Occipital lobe (tissue), 1 donor: ENCODE measurements at regions not wholly inside any gene's neighbourhood (a gene's known extent, or its start where the extent isn't known, plus 50 kb on each side); places are given as distances from the start of the nearest gene placed in this dataset.

ENCODE experiments used
- DNase-seq: peaks from one replicate; lab custom pipeline; 2025; lab: John Stamatoyannopoulos, UW

DNA sequence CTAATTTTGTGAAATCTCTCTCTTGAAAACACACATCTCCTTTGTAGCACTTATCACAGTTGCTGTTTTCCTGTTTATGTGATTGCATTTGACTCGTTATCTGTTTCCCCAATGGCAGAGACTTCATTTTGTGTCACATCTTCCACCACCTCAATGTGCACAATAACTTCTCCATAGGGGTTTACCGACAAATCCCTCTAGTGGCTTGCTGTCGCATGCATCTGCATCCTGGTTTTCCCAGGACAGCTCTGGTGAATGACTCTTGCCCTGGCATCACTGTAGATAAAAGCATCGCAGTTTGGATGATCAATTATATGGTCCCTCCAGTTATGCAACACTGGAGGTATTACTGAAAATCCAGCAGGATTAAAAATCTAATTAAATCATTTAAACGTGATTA, 206.5 kb upstream of the BTBD3 start:
- DNase-seq, result no peak

DNA sequence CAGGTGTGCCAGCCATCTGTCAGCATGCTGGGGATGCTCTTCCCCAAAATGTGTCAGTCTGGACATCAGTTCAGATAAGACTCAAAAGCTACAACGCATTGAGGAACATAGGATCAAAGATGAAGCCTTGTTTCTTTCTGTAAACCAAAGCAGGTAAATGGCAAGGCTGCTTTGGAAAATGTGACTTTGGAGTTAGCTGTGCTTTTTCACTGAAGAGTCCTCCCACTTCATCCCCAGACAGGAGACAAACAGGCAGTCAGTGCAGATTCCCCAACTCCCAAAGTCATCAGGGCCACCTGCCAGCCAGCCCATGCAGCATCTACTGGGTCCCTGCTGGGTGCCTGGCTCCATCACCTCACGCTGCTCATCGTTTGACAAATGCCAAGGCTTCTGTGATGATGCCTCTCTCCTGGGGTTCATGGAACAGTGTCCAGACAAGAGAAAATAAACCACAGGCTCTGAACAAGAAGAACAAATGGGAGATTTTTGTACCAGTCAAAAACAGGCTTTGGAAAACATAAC, 205.0 kb upstream of the BTBD3 start:
- DNase-seq, result no peak

DNA sequence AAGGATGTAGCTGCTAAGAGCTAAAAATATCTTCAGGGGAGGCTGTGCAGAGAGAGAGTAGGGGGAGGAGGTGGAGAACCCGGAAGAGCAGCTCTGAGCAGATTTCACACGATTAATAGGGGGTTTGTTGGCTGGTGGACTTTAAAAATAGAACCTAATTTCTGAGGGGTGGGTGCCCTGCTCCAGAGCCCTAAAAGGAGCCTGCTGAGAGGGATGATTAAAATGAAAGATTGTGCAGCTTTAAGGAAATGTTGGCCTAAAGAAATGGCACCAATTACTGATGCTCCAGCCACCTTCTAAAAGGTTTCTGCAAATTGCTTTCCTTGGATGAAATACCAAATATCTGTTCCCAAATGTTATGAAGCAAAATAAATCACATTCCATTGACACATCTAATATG, 202.8 kb upstream of the BTBD3 start:
- no peak for DNase-seq

DNA sequence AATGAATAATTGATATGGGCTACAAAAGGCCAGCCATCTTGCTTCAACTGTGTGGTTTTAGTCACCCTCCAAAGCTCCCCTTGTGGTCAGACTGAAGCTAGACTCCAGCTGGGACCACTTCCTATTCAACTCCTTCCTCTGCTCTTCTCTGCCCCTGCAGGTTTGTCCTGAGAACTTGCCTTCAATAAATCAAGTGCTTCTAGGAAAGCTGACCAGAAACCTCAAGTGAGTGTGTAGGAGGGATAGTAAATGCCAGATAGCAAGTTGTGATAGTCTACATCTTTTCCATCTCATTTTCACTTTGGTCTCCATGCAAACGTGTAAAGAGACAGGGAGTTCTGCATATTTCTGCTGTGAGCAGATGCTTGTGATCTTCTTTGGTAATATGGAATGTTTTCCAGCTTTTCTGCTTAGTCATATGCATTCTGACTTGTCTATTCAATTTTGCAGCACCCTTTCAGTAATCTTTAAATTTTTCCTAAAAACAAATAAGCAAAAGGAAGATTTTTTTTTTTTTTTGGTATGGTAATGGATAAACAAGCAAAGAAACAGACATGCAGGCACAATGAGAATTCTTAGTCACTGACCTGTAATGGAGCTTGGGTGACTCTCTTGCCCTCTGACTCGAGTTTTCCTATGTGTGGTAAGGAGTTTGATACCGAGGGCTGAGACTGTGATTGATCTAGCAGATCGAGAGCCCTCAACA, 201.3 kb upstream of the BTBD3 start:
- DNase-seq, result no peak

DNA sequence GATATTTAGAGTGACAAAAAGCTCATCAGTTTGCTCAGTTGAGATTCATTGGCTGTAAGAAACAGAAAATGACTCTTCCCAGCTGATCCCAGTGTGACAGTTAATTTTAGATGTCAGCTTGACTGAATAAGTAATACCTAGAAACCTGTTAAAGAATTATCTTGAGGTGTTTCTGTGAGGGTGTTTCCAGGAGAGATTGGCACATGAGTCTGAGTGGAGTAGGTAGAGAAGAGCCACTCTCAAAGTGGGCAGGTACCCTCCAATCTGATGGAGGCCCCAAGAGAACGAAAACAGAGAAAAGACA, 200.8 kb upstream of the BTBD3 start:
- DNase-seq, result no peak

DNA sequence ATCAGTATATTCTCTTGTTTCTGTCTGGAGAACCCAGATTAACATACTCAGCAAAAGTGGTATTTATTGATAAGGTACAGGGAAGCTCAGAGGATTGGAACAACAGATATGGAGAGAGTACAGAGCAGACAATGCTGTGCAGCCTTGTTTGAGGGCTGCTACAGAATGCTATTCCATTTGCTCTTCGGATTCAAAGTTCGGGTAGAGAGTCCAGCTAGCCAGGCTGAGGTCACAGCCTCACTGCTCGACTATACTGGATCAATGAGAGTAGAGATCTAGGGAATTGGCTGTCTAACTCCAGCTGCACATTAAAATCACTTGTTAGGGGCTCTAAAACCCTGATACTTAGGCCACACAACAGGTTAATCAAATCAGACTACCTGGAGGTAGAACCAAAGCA, 200.1 kb upstream of the BTBD3 start:
- no peak for DNase-seq

DNA sequence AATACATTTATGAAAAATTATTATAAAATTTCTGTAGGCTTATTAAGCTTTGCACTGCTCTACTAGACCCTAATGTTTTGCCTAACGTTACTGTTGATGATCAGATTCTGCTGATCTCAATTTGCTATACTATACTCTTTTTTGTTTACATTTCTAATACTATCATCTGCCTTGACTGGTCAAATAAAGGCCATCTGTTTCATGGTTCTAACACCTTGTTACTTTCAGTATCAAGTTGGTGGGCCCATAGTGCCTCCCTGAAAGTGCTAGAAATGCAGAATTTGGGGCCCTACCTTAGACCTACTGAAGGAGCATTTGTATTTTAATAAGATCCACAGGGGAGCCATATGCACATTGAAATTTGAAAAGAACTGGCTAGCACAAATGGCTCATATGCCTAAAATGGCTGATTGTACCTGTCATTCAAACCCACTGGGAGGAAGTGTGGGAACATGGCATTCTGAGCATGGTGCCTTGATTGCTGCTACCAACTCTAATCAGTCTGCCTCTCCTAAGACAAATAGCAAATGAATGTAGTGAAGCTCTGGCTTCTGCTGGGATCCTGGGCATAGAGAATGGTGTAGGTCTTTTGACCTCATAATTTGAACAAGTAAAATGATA, 199.1 kb upstream of the BTBD3 start:
- DNase-seq, result no peak

DNA sequence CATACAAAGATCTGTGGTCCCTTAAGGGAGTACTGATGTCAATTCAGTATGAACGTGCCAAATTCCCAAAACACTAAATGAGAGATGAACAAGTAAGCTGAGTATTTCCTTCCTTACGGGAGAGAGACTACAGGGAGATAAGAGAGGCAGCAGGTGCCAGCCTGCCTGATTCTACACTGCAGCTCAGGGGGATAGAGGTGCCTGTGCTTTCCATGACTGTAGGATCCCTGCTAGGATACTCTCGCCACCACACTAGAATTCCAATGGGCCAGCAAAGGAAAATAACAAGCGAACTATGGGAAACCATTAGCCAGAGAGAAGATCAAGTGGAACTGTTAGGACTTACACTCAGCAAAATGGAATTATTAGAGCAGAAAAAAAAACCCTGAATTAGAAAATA, 198.5 kb upstream of the BTBD3 start:
- DNase-seq, result no peak

DNA sequence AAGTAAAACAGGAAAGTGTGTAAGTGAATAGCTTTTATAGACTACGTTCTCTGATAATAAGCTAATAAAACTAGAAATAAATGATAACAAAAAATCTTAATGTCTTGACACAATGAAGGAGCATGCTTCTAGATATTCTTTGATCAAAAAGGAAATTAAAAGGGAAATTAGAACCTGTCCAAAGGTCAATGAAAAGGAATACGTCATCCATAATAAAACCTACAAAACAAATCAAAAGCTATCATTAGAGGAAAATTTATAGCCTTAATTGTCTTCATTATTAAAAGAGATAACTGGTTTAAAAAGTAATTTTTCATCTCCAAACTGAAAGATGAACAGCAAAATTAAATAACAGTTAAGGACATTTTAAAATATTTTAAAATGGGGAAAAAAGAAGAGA, 196.3 kb upstream of the BTBD3 start:
- no peak for DNase-seq

DNA sequence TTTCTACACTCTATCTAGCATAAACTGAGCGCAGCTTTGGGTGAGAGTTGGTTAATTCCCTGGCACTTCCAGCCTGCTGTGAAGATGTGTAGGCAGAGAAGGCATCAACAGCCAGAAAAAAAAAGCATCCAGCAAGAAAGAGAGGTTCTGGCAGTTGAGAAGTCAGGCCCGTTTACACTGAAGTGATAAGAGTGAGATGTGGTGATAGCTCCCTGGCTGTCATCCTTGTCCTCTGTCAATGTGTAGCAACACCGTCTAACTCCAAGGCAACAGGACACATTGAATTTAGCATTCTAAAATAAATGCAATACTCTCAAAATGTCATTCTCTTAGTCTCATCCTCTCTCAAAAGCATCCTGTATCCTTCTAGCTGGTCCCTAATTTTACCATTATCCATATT, 193.6 kb upstream of the BTBD3 start:
- peak; percentile 5 for DNase-seq

DNA sequence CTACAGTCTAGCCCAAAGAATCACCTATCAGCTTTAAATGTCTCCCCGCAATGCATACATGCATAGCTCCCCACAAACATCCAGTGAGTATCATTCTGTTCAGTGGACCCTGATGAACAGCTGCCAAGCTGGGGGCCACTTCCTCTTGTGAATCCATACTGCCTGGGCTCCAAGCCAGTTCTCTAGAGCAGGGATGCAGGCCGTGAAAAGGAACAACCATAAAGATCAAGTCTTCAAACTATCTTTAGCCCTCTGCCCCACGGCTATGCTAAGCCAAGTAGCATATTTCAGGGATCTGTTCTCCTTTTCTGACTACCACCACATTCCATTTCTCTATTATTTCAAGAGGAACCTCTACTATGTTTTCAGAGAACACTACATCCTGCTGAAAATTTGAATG, 191.7 kb upstream of the BTBD3 start:
- no peak for DNase-seq

DNA sequence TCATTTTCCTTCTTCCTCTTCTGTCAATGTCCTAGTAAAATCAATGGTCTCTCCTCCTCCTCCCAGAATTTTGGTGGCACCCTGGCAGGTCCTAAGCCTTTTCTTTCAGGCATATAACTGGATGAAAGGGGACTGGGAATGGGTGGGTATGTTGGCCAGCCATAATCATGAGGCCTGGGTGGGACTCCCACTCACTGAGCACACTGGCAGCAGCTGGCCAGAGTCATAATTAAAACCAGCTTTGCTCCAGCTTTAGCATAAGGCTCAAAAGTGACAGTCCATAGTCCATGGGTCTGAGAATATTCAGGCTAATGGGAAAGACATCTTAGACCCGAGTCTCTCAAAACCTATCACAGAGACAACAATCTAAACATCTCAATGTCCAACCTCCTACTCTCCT, 190.0 kb upstream of the BTBD3 start:
- DNase-seq, result no peak

DNA sequence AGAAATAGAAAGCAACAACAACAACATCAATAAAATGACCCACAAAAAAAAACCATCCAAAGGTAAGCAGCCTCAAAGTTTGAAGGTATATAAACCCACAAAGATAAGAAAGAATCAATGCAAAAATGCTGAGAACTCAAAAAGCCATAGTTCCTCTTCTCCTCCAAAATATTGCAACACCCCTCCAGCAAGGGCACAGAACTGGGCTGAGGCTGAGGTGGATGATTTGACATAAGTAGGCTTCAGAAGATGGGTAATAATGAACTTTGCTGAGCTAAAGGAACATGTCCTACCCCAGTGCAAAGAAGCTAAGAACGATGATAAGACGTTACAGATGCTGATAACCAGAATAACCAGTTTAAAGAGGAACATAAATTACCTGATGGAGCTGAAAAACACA, 188.8 kb upstream of the BTBD3 start:
- DNase-seq, result no peak

DNA sequence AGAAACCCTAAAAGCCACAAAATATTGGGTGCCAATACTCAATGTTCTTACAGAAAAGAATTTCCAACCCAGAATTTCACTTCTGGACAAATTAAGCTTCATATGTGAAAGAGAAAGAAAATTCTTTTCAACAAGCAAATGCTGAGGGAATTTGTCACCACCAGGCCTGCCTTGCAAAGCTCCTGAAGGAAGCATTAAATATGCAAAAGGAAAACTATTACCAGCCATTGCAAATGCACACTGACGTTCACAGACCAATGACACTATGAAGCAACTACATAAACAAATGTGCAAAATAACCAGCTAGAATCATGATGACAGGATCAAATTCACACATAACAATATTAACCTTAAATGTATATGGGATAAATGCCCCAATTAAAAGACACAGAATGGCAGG, 187.9 kb upstream of the BTBD3 start:
- DNase-seq, result no peak

DNA sequence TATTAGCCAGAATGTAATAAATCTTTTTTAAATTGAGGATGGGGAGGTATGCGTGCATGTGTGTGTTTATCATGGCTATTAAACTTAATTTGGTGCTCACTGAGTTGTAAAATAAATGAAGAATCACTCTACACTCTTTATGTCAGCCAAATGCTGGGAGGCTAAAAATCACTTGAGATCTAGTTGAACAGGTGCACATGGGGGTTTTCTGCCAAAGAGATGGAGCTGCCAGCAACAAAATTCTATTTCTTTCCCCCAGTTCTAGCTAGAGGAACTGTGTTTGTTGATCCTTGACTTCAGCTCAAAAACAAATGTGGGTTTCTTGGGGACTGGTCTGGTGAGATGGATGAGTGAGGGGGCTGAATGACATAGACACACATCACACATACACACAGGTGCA, 183.3 kb upstream of the BTBD3 start:
- DNase-seq, result no peak

DNA sequence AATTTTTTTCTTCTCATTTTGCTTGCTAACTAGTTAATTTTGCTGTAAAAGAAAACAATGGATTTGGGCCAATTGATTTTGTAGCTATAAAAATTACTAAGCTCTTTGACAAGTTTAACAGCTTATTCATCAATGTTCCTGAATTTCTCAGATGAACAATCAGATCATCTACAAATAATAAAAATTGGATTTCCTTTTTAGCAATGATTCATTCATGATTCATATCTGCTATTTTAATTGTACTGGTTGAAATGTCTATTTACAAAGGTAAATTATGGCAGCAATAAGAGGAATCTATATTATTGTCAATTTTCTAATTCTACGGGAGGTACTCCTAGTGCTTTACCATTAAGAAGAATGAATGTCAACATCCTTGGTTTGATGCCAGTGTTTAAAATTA, 178.8 kb upstream of the BTBD3 start:
- DNase-seq, result no peak

DNA sequence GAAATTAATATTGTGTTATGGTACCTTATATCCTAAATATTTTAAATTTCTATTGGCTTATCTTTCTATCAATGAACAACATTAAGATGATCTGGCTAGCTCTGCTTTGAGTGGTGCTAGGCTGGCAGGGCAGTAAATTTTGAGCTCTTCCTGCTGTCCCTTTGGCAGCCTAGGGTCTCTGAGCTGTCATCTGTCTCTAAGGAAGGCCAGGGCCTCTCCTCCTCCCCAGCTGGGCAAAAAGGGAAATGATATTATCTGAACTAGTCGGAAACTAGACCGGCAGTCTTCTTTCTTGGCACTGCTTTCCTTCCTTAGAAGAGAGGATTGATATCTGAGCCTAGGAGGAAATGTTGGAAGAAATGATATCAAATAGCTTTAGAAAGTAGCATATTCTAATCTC, 176.7 kb upstream of the BTBD3 start:
- no peak for DNase-seq

DNA sequence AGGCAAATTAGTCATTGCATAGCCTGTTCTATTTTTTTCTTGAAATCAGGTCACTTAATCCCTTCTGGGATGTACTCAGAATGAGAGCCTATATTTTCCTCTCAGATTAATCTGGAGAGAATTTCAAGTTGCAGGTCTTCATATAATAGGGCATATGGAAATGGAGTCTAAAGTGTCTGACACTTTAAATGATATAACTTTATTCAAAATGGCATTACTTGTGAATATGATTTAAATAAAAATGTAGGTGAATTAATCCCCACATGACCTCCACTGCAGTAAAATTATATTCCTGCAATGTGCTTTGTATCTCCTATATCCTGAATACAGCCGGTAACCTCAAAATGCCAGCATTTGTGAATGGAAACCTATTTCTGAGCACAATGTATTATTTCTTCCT, 172.5 kb upstream of the BTBD3 start:
- no peak for DNase-seq

DNA sequence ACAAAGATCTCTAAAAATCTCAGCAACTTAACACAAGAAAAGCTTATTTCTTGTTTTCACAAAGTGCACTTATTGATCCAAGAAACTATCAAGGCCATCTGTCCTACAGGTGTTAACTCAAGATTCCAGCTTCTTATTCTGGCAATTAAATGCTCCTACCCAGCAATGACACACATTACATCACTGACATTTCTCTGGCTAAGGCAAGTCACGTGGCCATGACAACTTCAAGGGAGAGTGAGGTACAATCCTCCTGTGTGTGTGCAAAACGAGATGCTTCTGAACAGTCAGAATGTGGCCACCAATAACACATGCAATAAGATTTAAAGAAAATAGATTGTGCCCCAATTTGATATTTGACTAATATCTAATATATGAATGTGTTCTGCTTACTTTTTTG, 169.3 kb upstream of the BTBD3 start:
- DNase-seq, result no peak

DNA sequence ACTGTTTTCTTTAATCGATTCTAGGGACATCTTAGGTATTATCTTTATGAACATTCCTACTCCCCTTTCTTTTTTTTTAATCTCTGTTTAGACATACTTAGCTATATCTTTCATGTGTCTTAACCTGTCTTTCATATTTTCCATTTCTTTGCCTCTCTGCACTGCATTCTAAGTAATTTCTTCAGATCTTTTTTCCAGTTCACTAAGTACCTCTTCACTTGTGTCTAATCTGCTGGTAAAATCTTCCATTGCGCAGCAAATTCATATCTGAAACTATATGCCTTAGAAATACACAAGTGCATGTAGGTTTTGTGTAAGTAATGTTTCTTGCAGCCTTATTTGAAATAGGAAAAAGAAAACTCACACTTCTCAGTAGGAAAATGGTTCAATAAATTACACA, 165.4 kb upstream of the BTBD3 start:
- no peak for DNase-seq

DNA sequence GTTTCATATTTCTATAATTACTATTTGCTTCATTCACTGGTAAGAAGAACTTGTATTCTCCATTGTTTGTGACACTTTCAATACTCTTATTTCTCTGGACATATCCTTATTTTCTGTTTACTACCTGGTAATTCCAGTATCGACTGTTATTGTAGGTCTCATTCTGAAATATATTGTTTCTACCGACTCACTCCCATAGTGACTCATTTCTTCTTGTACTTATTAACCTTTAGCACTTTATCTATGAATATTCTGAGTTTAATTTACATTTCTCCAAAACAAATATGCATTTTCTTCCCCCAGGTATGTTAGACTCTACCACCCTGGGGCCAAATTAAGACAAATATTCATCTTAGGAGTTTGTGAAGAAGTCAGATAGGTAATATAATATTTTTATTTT, 164.5 kb upstream of the BTBD3 start:
- no peak for DNase-seq

DNA sequence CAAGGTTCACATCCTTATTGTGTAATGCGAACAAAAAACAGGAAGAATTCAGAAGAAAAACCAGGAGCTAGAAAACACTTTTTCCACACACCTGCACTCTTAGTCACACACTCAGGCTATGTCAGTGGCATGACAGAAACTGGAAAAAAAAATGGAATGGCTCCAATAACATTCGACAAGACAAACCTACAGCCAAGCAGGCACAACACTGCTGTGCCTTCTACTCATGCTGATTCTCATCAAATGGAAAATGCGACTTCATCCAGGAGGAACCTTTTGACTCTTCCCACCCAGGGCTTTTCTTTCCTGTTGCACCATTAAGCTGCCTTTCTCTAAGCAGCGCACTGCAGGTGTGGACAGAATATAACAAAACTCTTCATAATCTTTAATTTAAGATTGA, 163.2 kb upstream of the BTBD3 start:
- DNase-seq, result no peak

DNA sequence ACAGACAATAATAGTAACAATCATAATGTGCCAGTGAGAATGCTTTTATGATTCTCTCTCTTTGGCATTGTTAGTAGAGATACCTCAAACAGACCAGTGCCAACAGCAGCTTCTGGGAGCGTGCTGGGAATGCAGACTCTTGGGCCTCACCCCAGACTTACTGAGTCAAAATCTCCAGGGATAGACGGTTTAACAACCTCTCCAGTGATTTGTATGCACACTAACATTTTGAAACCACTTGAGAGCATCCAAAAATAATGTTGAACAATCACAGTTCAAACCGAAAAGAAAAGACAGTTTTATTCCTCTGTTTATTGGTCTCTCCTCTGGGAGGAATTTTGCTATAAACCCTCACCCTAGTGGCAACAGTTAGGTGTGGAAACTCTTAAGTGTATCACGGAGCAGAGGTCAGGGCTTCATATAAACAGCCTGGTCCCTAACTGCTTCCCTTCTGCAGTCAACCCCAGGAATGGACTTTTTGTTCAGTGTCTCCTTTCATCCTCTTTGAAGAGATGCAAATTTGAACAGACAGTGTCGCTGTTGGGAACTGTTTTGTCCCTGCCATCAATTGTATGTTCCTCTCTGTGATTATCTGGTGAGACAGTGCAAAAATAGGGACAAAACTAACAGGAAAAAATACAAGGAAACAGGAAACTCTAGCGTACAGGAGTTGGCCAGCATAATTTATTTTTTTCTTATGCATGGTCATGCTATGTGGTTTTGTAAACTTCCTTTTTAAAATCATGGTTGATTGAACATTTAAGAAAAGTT, 162.4 kb upstream of the BTBD3 start:
- DNase-seq, result no peak
